OCI-LY7 (cell line): ENCODE measurements at regions not wholly inside any gene's neighbourhood (a gene's known extent, or its start where the extent isn't known, plus 50 kb on each side); places are given as distances from the start of the nearest gene placed in this dataset.

ENCODE experiments used
- BruUV-seq: library from RNA; stranded (reverse); fragments of 400-500 nt; replicated peaks from 2 replicates; lab custom pipeline; 2021; lab: Mats Ljungman, UMichigan
- CTCF ChIA-PET: fragments of 300-600 bp; sonication (Branson Sonifier 250); formaldehyde crosslinking; loops from one replicate; lab custom pipeline; 2022; ENCODE audit warnings: antibody characterized with exemption; ENCODE audit not compliant: unreplicated experiment; lab: Charles Lee
- POLR2A ChIA-PET: fragments of 300-600 bp; sonication (Branson Sonifier 250); formaldehyde crosslinking; loops from one replicate; lab custom pipeline; 2022; ENCODE audit warnings: antibody characterized with exemption; lab: Charles Lee
- DNase-seq: peaks from one replicate; pipeline ENCODE4 v3.0.0-alpha.2; 2015; ENCODE audit warnings: low spot score
- H2AFZ ChIP-seq: fragments of 200-600 bp; sonication (generic), shearing (Covaris generic); 2 replicates; pipeline ENCODE4 v1.6.1; 2014; ENCODE audit warnings: mild to moderate bottlenecking, antibody characterized with exemption, low read length, moderate library complexity
- H3K27ac ChIP-seq: fragments of 200-600 bp; sonication (generic); 2 replicates; pipeline ENCODE4 v1.5.1; 2014; ENCODE audit warnings: mixed run types, low read depth, mild to moderate bottlenecking, moderate library complexity, low read length, inconsistent platforms; ENCODE audit not compliant: poor library complexity, severe bottlenecking
- H3K36me3 ChIP-seq: fragments of 200-600 bp; sonication (generic); 2 replicates; pipeline ENCODE4 v1.6.1; 2014; ENCODE audit warnings: mild to moderate bottlenecking, antibody characterized with exemption, low read length, moderate library complexity, mixed read lengths; ENCODE audit not compliant: insufficient read depth
- H3K4me1 ChIP-seq: fragments of 200-600 bp; sonication (generic); 2 replicates; pipeline ENCODE4 v1.5.1; 2014; ENCODE audit warnings: mild to moderate bottlenecking, low read length; ENCODE audit not compliant: insufficient read depth, poor library complexity, severe bottlenecking
- H3K4me2 ChIP-seq: fragments of 200-600 bp; sonication (generic); 2 replicates; pipeline ENCODE4 v1.6.1; 2014; ENCODE audit warnings: mild to moderate bottlenecking, low read length
- H3K4me3 ChIP-seq: fragments of 200-600 bp; sonication (generic); 2 replicates; pipeline ENCODE4 v1.5.1; 2014; ENCODE audit warnings: mild to moderate bottlenecking, low read depth, low read length; ENCODE audit not compliant: poor library complexity, severe bottlenecking
- H3K79me2 ChIP-seq: fragments of 200-600 bp; sonication (generic); 2 replicates; pipeline ENCODE4 v1.6.1; 2016; ENCODE audit warnings: low read depth, mild to moderate bottlenecking, low read length, moderate library complexity, mixed read lengths; ENCODE audit not compliant: insufficient read depth
- H3K9me2 ChIP-seq: fragments of 200-600 bp; sonication (generic); 2 replicates; pipeline ENCODE4 v1.6.1; 2016; ENCODE audit warnings: mild to moderate bottlenecking, low read length, mixed read lengths; ENCODE audit not compliant: insufficient read depth
- H3K9me3 ChIP-seq: fragments of 200-600 bp; sonication (generic); 2 replicates; pipeline ENCODE4 v1.6.1; 2014; ENCODE audit warnings: mild to moderate bottlenecking, mixed run types, low read length, mixed read lengths
- H4K20me1 ChIP-seq: fragments of 200-600 bp; sonication (generic); 2 replicates; pipeline ENCODE4 v1.6.1; 2014; ENCODE audit warnings: mild to moderate bottlenecking, antibody characterized with exemption, low read length, moderate library complexity, mixed read lengths; ENCODE audit not compliant: insufficient read depth
- EZH2phosphoT487 ChIP-seq: fragments of 200-600 bp; sonication (generic); IDR thresholded peaks from 2 replicates; pipeline ENCODE4 v1.6.1; 2018; ENCODE audit warnings: low read depth, borderline replicate concordance, mild to moderate bottlenecking, mixed run types, antibody characterized with exemption, low read length, moderate library complexity, mixed read lengths
- intact Hi-C: fragments of 100-400 bp; cut with micrococcal nuclease; formaldehyde crosslinking; loops from one replicate; pipeline ENCODE4 v1.10.0; 2022; ENCODE audit not compliant: unreplicated experiment
- TF ChIP-seq, protein P1 (sequence below): fragments of 200-600 bp; sonication (generic); conservative IDR thresholded peaks from 2 replicates; pipeline ENCODE4 v1.5.1; 2014; ENCODE audit warnings: mild to moderate bottlenecking, antibody characterized with exemption, low read length, moderate library complexity, mixed read lengths

DNA sequence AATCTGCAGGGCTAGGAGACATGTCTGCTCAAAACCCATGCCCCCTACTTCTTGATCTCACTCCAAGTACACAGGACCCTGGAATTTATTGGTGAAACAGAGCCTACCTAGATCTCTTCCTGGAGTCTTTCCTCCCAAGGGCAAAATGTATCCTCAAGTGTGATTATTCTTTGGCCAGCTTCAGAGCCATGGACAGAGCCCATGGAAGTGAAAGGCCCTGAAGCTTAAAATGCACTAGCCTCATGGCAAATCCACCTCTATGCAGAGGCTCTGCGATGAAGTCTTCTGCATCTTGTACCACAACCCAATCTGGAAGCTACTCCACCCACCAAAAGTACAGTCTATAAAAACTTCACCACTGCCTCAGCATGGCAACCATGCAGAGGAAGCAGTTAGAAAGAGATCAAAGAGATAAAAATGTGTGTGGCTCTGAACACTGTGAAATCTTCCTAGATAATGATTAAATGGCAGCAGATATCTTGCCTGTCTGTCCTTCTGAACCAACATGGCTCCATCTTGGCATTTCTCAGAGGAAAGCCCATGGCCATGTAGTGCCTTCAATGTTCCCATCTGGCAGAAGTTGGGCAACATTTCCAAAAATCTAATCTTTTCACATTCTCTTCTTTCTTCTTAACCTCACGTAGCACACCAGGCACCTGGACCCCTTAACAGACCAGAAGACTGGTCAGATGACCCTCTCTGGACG, 142.9 kb upstream of the KLF7 start:
- no peak overlapping the region for H3K27ac ChIP-seq
- BruUV-seq: no TSS peak
- TF ChIP-seq, protein P1, sequence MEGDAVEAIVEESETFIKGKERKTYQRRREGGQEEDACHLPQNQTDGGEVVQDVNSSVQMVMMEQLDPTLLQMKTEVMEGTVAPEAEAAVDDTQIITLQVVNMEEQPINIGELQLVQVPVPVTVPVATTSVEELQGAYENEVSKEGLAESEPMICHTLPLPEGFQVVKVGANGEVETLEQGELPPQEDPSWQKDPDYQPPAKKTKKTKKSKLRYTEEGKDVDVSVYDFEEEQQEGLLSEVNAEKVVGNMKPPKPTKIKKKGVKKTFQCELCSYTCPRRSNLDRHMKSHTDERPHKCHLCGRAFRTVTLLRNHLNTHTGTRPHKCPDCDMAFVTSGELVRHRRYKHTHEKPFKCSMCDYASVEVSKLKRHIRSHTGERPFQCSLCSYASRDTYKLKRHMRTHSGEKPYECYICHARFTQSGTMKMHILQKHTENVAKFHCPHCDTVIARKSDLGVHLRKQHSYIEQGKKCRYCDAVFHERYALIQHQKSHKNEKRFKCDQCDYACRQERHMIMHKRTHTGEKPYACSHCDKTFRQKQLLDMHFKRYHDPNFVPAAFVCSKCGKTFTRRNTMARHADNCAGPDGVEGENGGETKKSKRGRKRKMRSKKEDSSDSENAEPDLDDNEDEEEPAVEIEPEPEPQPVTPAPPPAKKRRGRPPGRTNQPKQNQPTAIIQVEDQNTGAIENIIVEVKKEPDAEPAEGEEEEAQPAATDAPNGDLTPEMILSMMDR: no peak
- no peak for TF ChIP-seq EZH2phosphoT487
- H3K9me2 ChIP-seq: no peaks in the 10 kb centered on the region
- no peaks in the 10 kb centered on the region for H4K20me1 ChIP-seq
- H3K9me3 ChIP-seq: no peaks in the 10 kb centered on the region
- ChIA-PET POLR2A (interaction anchor here (1.4 kb wide), 1 partner anchor 17 kb away, joined by 4 read pairs; no protein-coding TSS in a partner anchor), CTCF (no interaction called here)
- no peaks in the 10 kb centered on the region for H3K4me1 ChIP-seq
- intact Hi-C loops: no loop called here
- H2AFZ ChIP-seq: no peak overlapping the region
- H3K36me3 ChIP-seq: no peaks in the 10 kb centered on the region
- DNase-seq: no peak
- H3K79me2 ChIP-seq: no peaks in the 10 kb centered on the region
- H3K4me3 ChIP-seq: no peak overlapping the region
- no peak overlapping the region for H3K4me2 ChIP-seq

DNA sequence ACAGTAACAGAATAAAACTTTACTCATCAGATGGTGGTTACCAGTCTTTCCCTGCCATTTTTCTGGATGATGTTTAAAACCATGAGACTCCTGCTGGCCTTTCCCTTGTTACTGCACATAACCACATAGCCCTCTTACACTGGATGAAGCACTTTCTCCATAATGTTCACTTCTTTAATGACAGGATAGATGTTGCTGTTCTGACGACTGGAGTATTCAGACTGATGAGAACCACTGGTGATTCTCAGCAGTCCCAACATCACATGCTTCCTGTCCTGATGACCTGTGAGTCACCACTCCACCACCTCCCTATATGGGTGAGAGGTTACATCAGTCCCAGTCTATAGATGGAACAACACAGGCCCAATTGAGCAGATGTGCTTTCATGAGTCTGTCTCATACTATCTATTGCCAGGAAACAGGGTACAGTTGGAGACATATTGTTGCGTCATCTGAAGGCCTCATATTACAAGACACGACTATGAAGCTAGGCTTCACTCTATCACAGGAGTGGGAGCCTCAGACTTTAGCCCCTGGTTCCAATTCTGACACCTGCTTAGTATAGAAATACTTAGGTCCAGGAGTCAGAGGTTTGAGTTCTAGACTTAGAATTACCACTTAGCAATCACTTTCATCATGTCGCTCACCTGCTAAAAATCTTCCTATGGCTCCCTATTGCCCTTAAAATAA, 145.7 kb upstream of the KLF7 start:
- TF ChIP-seq EZH2phosphoT487: no peak
- TF ChIP-seq, protein P1: no peak
- Histone ChIP-seq H3K27ac (no peak overlapping the region), H3K4me3 (no peak overlapping the region), H3K4me1 (no peaks in the 10 kb centered on the region), H3K9me2 (no peaks in the 10 kb centered on the region), H3K79me2 (no peaks in the 10 kb centered on the region), H2AFZ (no peak overlapping the region), H3K9me3 (no peaks in the 10 kb centered on the region), H4K20me1 (no peaks in the 10 kb centered on the region), H3K36me3 (no peaks in the 10 kb centered on the region), H3K4me2 (no peak overlapping the region)
- intact Hi-C loops: no loop called here
- POLR2A ChIA-PET: no interaction called here
- no peak for DNase-seq
- CTCF ChIA-PET: no interaction called here
- BruUV-seq: no TSS peak

- Histone ChIP-seq H3K9me2 (no peaks in the 10 kb centered on the region), H3K36me3 (no peaks in the 10 kb centered on the region), H3K9me3 (no peaks in the 10 kb centered on the region), H3K79me2 (no peaks in the 10 kb centered on the region), H3K4me3 (no peak overlapping the region), H3K4me1 (no peaks in the 10 kb centered on the region), H3K4me2 (no peak overlapping the region), H4K20me1 (no peaks in the 10 kb centered on the region), H3K27ac (no peak overlapping the region), H2AFZ (no peak overlapping the region)
- POLR2A ChIA-PET: no interaction called here
- no peak for TF ChIP-seq EZH2phosphoT487
- TF ChIP-seq, protein P1: no peak
- CTCF ChIA-PET: no interaction called here
- no TSS peak for BruUV-seq
- intact Hi-C loops: no loop called here
- no peak for DNase-seq
Measured at GRCh38 chr2:207312006-207312356, 146.2 kb upstream of the KLF7 start.
